ENCODE measurements at regions not wholly inside any gene's neighbourhood (a gene's known extent, or its start where the extent isn't known, plus 50 kb on each side); places are given as distances from the start of the nearest gene placed in this dataset.

GRCh38 chr16:79914961-79915720 lies 314.6 kb upstream of the MAF start:
- DNase-seq, result no peak

GRCh38 chr16:79912592-79913310 lies 312.2 kb upstream of the MAF start:
- DNase-seq, result no peak

GRCh38 chr16:79911660-79912059 lies 311.1 kb upstream of the MAF start:
- DNase-seq, result no peak

GRCh38 chr16:79909571-79909970 lies 309.0 kb upstream of the MAF start:
- no peak for DNase-seq

GRCh38 chr16:79903471-79903870 lies 302.9 kb upstream of the MAF start:
- no peak for DNase-seq

GRCh38 chr16:79902351-79902750 lies 301.8 kb upstream of the MAF start:
- no peak for DNase-seq

- DNase-seq, result no peak
Measured at GRCh38 chr16:79901522-79901921, 301.0 kb upstream of the MAF start.

GRCh38 chr16:79899716-79900115 lies 299.2 kb upstream of the MAF start:
- DNase-seq, result no peak

- DNase-seq, result no peak
Measured at GRCh38 chr16:79899316-79899715, 298.8 kb upstream of the MAF start.

- DNase-seq, result no peak
Measured at GRCh38 chr16:79898703-79899102, 298.2 kb upstream of the MAF start.

GRCh38 chr16:79897453-79898146 lies 297.1 kb upstream of the MAF start:
- no peak for DNase-seq

- DNase-seq, result no peak
Measured at GRCh38 chr16:79897104-79897452, 296.5 kb upstream of the MAF start.

GRCh38 chr16:79895917-79896203 lies 295.3 kb upstream of the MAF start:
- no peak for DNase-seq

GRCh38 chr16:79895053-79895916 lies 294.7 kb upstream of the MAF start:
- DNase-seq, result no peak

GRCh38 chr16:79893445-79893844 lies 292.9 kb upstream of the MAF start:
- DNase-seq, result no peak

- DNase-seq, result no peak
Measured at GRCh38 chr16:79892278-79892677, 291.7 kb upstream of the MAF start.

GRCh38 chr16:79891458-79891857 lies 290.9 kb upstream of the MAF start:
- DNase-seq, result no peak

- DNase-seq, result no peak
Measured at GRCh38 chr16:79887541-79888540, 287.3 kb upstream of the MAF start.

GRCh38 chr16:79885320-79885719 lies 284.8 kb upstream of the MAF start:
- DNase-seq, result no peak

- DNase-seq, result no peak
Measured at GRCh38 chr16:79883494-79883893, 283.0 kb upstream of the MAF start.

- DNase-seq, result no peak
Measured at GRCh38 chr16:79882340-79883005, 281.9 kb upstream of the MAF start.

Measured in NCI-H1105 (cell line).